Colonic mucosa (tissue), 4 donors: ENCODE measurements at regions not wholly inside any gene's neighbourhood (a gene's known extent, or its start where the extent isn't known, plus 50 kb on each side); places are given as distances from the start of the nearest gene placed in this dataset.

Experiments
- DNase-seq: peaks from one replicate; pipeline ENCODE4 v3.0.0-alpha.2; 2020
- H3K27ac ChIP-seq: fragments of 200-600 bp; one replicate; pipeline ENCODE4 v1.8.0; 2021
- H3K27me3 ChIP-seq: fragments of 200-600 bp; one replicate; pipeline ENCODE4 v1.8.0; 2021
- H3K36me3 ChIP-seq: fragments of 200-600 bp; one replicate; pipeline ENCODE4 v1.8.0; 2021
- H3K4me1 ChIP-seq: fragments of 200-600 bp; one replicate; pipeline ENCODE4 v1.8.0; 2021; ENCODE audit warnings: mild to moderate bottlenecking
- H3K4me3 ChIP-seq: fragments of 200-600 bp; one replicate; pipeline ENCODE4 v1.8.0; 2021
- H3K9ac ChIP-seq, 2 donors: one replicate each; pipeline ENCODE4 v1.7.0; 2013; ENCODE audit warnings: control low read depth in 2 of 2, low read depth in 2 of 2, low read length in 2 of 2
- H3K9me3 ChIP-seq: fragments of 200-600 bp; one replicate; pipeline ENCODE4 v1.8.0; 2021
- intact Hi-C: fragments of 100-400 bp; cut with DNase I; formaldehyde crosslinking; loops from one replicate; pipeline ENCODE4 v1.14.1; 2022
- TF ChIP-seq, protein P1 (sequence below): fragments of 200-600 bp; IDR thresholded peaks from one replicate; pipeline ENCODE4 v1.8.0; 2022; ENCODE audit warnings: antibody characterized with exemption, mild to moderate bottlenecking
- donor health status: healthy.
- donor health status: DM: no; HTN: no; CAD: no.
- donor health status: DM: no; HTN: no; CAD: no.

DNA sequence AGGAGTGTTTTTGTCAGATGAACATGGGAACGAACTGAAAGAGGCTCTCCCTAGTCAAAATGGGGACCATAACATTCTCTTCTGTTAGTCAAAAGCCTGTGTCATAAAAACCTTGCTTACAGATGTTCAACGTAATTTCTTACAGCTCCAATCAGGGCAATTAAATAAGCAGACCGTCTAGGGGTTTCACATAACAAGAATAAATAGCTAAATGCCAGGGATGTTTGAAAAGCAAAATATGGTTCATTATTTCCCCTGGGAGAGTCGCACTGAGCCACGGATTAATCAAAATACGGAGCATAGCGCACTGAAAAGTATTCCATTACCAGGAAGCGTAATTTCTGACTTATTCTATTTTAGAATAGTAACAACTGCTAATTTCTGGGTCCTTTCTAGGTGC lies 63.7 kb upstream of the MRI1 start:
- TF ChIP-seq, protein P1, sequence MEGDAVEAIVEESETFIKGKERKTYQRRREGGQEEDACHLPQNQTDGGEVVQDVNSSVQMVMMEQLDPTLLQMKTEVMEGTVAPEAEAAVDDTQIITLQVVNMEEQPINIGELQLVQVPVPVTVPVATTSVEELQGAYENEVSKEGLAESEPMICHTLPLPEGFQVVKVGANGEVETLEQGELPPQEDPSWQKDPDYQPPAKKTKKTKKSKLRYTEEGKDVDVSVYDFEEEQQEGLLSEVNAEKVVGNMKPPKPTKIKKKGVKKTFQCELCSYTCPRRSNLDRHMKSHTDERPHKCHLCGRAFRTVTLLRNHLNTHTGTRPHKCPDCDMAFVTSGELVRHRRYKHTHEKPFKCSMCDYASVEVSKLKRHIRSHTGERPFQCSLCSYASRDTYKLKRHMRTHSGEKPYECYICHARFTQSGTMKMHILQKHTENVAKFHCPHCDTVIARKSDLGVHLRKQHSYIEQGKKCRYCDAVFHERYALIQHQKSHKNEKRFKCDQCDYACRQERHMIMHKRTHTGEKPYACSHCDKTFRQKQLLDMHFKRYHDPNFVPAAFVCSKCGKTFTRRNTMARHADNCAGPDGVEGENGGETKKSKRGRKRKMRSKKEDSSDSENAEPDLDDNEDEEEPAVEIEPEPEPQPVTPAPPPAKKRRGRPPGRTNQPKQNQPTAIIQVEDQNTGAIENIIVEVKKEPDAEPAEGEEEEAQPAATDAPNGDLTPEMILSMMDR: no peak

DNA sequence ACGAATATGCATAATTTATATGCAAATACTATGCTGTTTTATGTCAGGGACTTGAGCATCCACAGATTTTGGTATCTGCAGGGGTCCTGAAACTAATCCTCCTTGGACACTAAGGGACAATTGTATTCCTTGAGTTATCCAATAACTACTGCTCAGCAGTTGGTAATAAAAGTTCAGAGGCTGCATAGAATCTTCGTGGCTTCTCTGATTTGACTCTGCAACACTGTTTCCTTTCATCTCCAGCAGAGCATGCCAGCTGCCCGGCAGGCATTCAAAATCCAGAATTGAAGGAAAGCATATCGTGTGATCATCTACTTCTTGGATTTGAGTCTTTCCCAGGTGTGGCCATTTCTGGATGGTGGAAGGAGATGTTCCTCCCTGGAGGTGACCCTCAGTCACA lies 64.5 kb upstream of the MRI1 start:
- Histone ChIP-seq H3K27me3 (no peaks in the 10 kb centered on the region), H3K27ac (no peak overlapping the region), H3K36me3 (no peaks in the 10 kb centered on the region), H3K4me3 (no peak overlapping the region), H3K9ac (no peak overlapping the region), H3K9me3 (no peaks in the 10 kb centered on the region), H3K4me1 (no peaks in the 10 kb centered on the region)
- TF ChIP-seq, protein P1: no peak
- intact Hi-C loops: no loop called here
- no peak for DNase-seq

More for the DNA sequence above, 63.7 kb upstream of the MRI1 start:
- DNase-seq: no peak
- H3K27ac ChIP-seq: no peak overlapping the region
- H3K27me3 ChIP-seq: no peaks in the 10 kb centered on the region
- H3K9ac ChIP-seq: no peak overlapping the region
- no peaks in the 10 kb centered on the region for H3K9me3 ChIP-seq
- H3K4me1 ChIP-seq: no peaks in the 10 kb centered on the region
- intact Hi-C loops: no loop called here
- H3K36me3 ChIP-seq: no peaks in the 10 kb centered on the region
- H3K4me3 ChIP-seq: no peak overlapping the region

DNA sequence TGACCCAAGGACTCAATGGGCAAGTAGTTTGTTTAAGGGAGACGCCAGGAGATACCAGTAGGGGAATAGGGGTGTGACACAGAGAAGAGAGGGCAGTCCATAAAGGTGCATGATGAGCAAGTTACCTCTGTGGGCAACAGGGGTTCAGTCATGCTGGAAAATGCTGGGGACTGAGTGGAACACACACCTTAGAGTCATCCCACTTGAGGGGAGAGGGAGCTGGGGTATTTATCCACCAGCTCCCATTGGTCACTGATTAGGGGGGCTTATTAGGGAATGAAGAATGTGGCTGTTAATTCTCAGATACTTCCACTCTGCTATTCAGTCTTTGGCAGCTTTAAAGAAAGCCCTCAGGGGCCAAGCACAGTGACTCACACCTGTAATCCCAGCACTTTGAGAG lies 67.5 kb upstream of the MRI1 start:
- intact Hi-C loops: no loop called here
- DNase-seq: no peak
- no peaks in the 10 kb centered on the region for H3K4me1 ChIP-seq
- H3K27ac ChIP-seq: no peak overlapping the region
- no peaks in the 10 kb centered on the region for H3K36me3 ChIP-seq
- TF ChIP-seq, protein P1: no peak
- H3K9me3 ChIP-seq: no peaks in the 10 kb centered on the region
- H3K4me3 ChIP-seq: no peak overlapping the region
- H3K9ac ChIP-seq: no peak overlapping the region
- no peaks in the 10 kb centered on the region for H3K27me3 ChIP-seq

DNA sequence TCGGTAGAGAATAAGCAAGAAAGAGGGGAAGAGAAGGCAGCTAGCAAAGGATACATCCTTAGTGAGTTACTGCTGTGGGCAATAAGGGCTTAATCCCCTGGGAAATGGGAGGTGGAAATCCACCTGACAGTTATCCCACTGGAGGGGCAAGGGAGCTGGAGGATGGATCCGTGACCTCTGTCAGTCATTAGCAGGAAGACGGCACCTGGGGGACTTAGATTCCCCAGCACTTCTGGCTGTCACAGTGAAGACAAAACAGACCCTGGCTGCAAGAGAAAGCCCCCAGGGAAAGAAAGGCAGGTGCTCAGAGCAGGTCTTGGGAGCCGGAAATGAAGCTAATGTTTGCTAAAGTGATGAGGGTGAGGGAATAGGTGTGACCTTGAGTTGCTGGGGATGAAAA lies 70.4 kb upstream of the MRI1 start:
- H3K9me3 ChIP-seq: no peaks in the 10 kb centered on the region
- no peak overlapping the region for H3K27ac ChIP-seq
- TF ChIP-seq, protein P1: no peak
- H3K4me3 ChIP-seq: no peak overlapping the region
- H3K27me3 ChIP-seq: no peaks in the 10 kb centered on the region
- no peak overlapping the region for H3K9ac ChIP-seq
- no peaks in the 10 kb centered on the region for H3K4me1 ChIP-seq
- intact Hi-C loops: no loop called here
- H3K36me3 ChIP-seq: no peaks in the 10 kb centered on the region
- no peak for DNase-seq

GRCh38 chr19:13691569-13692435 lies 72.5 kb upstream of the MRI1 start:
- no peaks in the 10 kb centered on the region for H3K36me3 ChIP-seq
- H3K27ac ChIP-seq: no peak overlapping the region
- H3K4me3 ChIP-seq: no peak overlapping the region
- intact Hi-C loops: no loop called here
- no peaks in the 10 kb centered on the region for H3K4me1 ChIP-seq
- no peak for DNase-seq
- H3K9ac ChIP-seq: no peak overlapping the region
- TF ChIP-seq, protein P1: no peak
- no peaks in the 10 kb centered on the region for H3K27me3 ChIP-seq
- H3K9me3 ChIP-seq: no peaks in the 10 kb centered on the region
